ENCODE measurements at regions not wholly inside any gene's neighbourhood (a gene's known extent, or its start where the extent isn't known, plus 50 kb on each side); places are given as distances from the start of the nearest gene placed in this dataset.

DNA sequence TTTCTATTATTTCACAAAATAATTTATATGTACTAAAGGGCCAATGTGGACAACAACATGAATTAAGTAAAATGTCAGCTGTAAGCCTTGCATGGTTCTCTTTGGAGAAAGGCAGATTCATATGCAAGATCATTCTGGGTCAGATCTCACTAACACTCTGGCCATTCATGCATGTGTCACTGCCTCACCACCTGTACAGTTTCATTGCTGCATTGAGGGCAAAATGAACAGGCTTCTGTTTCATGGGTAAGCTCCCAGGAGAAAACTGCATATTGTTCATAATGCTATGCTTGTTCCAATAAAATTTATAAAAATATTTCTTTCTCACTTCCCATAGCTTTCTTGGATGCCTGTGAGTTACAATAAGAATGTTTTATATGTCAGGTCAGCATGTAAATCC is 275.2 kb downstream of the ZNF248 start:
- no peaks in the 10 kb centered on the region for H3K9me3 ChIP-seq
- H3K4me3 ChIP-seq (ENCODE audit: low read depth, low read length) = no peak overlapping the region
- TF ChIP-seq, protein P1, sequence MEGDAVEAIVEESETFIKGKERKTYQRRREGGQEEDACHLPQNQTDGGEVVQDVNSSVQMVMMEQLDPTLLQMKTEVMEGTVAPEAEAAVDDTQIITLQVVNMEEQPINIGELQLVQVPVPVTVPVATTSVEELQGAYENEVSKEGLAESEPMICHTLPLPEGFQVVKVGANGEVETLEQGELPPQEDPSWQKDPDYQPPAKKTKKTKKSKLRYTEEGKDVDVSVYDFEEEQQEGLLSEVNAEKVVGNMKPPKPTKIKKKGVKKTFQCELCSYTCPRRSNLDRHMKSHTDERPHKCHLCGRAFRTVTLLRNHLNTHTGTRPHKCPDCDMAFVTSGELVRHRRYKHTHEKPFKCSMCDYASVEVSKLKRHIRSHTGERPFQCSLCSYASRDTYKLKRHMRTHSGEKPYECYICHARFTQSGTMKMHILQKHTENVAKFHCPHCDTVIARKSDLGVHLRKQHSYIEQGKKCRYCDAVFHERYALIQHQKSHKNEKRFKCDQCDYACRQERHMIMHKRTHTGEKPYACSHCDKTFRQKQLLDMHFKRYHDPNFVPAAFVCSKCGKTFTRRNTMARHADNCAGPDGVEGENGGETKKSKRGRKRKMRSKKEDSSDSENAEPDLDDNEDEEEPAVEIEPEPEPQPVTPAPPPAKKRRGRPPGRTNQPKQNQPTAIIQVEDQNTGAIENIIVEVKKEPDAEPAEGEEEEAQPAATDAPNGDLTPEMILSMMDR (IDR thresholded peaks at IDR 0.05; ENCODE audit: low read depth, low read length) = no peak
- H3K27me3 ChIP-seq = no peaks in the 10 kb centered on the region
- no peaks in the 10 kb centered on the region for H3K36me3 ChIP-seq
- no peaks in the 10 kb centered on the region for H3K4me1 ChIP-seq
- no peak for DNase-seq

DNA sequence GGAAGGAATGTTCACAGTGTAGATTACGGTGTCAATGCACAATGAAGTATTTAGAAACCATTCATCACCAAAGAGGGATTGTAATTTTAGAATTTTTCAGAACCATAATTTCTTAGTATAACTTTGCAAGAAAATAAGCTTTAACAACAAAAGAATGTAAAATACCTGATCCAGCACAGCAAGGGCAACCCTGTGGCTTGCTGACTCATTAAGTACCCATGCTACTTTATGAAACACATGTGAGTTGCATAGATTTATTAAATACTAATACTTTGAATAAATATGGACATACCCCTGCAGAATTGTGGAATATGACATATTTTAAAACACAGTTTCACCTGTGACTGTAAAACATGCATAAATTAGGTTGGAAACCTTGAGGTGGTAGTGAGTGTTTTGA is 281.3 kb downstream of the ZNF248 start:
- TF ChIP-seq, protein P1 (IDR thresholded peaks at IDR 0.05; ENCODE audit: low read depth, low read length) = no peak
- Histone ChIP-seq H3K36me3 (no peaks in the 10 kb centered on the region), H3K27me3 (no peaks in the 10 kb centered on the region), H3K4me1 (no peaks in the 10 kb centered on the region), H3K4me3 (ENCODE audit: low read depth, low read length) (no peak overlapping the region), H3K9me3 (no peaks in the 10 kb centered on the region)
- no peak for DNase-seq

DNA sequence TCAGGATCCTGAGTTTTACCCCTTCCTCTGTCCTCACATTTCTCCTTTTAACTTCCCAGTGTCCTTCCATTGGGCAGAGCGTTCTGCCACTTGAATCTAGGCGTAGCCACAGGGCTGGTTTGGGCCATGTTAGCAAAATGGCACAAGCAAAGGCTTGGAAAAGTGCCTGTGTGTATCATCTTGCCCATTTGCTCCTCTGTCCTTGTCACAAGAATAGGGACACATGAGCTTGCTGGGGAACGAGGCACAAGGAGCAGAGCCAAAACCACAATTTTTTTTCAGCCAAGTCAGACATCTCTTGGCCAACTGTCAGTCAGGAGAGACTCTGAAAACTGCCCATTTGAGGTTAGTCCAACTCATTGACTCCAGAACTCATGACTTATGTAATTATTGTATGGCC is 285.2 kb downstream of the ZNF248 start:
- H3K4me1 ChIP-seq = no peaks in the 10 kb centered on the region
- H3K36me3 ChIP-seq = no peaks in the 10 kb centered on the region
- DNase-seq = no peak
- no peaks in the 10 kb centered on the region for H3K9me3 ChIP-seq
- H3K27me3 ChIP-seq = no peaks in the 10 kb centered on the region
- TF ChIP-seq, protein P1 (IDR thresholded peaks at IDR 0.05; ENCODE audit: low read depth, low read length) = no peak
- H3K4me3 ChIP-seq (ENCODE audit: low read depth, low read length) = no peak overlapping the region

- Histone ChIP-seq H3K4me3 (ENCODE audit: low read depth, low read length) (no peak overlapping the region), H3K27me3 (no peaks in the 10 kb centered on the region), H3K36me3 (no peaks in the 10 kb centered on the region), H3K9me3 (no peaks in the 10 kb centered on the region), H3K4me1 (no peaks in the 10 kb centered on the region)
- no peak for DNase-seq
- TF ChIP-seq, protein P1 (IDR thresholded peaks at IDR 0.05; ENCODE audit: low read depth, low read length) = no peak
Measured at GRCh38 chr10:37566332-37566731, 291.1 kb downstream of the ZNF248 start.

DNA sequence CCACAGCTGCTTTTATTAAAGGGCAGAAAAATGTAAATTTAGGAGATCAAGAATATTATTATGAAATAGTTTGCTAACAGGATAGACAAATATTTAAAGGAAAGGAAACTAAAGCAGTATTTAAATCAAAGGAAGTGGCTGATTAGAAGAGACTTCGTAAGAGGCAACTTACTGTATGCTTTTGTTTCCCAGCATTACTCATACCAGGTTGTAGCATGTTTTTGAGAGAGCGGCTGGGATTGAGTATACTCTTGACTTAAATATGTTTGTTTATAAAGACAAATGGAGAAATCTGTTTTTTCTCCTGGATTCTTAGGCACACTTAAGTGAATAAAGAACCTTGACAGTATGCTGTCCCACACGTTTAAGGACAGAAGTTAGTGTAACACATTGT is 293.7 kb downstream of the ZNF248 start:
- no peaks in the 10 kb centered on the region for H3K9me3 ChIP-seq
- TF ChIP-seq, protein P1 (IDR thresholded peaks at IDR 0.05; ENCODE audit: low read depth, low read length) = no peak
- no peaks in the 10 kb centered on the region for H3K27me3 ChIP-seq
- DNase-seq = no peak
- no peak overlapping the region for H3K4me3 ChIP-seq (ENCODE audit: low read depth, low read length)
- no peaks in the 10 kb centered on the region for H3K4me1 ChIP-seq
- no peaks in the 10 kb centered on the region for H3K36me3 ChIP-seq

DNA sequence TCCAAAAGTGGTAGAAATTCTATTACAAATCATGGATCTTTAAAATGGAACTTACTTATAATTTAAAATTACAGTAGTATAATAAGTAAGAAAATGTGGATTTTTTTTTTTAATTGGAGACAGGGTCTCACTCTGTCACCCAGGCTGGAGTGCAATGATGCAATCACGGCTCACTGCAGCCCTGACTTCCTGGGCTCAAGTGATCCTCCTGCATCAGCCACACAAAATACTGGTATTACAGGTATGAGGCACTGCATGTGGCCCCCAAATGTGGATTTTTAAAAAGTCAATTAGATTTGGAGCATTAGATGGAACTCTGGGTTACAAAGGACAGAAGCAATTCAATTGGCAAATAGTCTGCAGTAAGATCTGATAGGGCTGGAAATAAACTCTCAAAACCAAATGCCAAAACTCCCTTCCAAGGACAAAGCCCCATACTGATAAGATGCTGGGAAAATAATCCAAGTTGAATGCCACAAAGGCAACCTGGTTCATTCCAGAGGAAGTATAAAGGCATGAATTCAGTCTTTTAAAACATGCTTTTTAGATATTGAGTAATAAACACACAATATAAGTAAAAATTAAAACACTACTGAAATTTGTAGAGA is 294.2 kb downstream of the ZNF248 start:
- H3K36me3 ChIP-seq = no peaks in the 10 kb centered on the region
- DNase-seq = no peak
- H3K9me3 ChIP-seq = no peaks in the 10 kb centered on the region
- no peaks in the 10 kb centered on the region for H3K27me3 ChIP-seq
- TF ChIP-seq, protein P1 (IDR thresholded peaks at IDR 0.05; ENCODE audit: low read depth, low read length) = no peak
- H3K4me3 ChIP-seq (ENCODE audit: low read depth, low read length) = no peak overlapping the region
- no peaks in the 10 kb centered on the region for H3K4me1 ChIP-seq
